BE2C (cell line): ENCODE measurements at regions not wholly inside any gene's neighbourhood (a gene's known extent, or its start where the extent isn't known, plus 50 kb on each side); places are given as distances from the start of the nearest gene placed in this dataset.

ENCODE experiments used
- DNase-seq: peaks from one replicate; pipeline ENCODE4 v3.0.0-alpha.2; 2020
- H3K27me3 ChIP-seq: fragments of 250-450 bp; sonication (Bioruptor Pico); 2 replicates; pipeline ENCODE4 v1.5.1; 2020; ENCODE audit warnings: mild to moderate bottlenecking
- H3K36me3 ChIP-seq: fragments of 250-450 bp; sonication (Bioruptor Pico); 2 replicates; pipeline ENCODE4 v1.5.1; 2020; ENCODE audit warnings: mild to moderate bottlenecking
- H3K4me1 ChIP-seq: fragments of 250-450 bp; sonication (Bioruptor Pico); 2 replicates; pipeline ENCODE4 v1.5.1; 2020
- H3K4me3 ChIP-seq: 2 replicates; pipeline ENCODE4 v1.5.1; 2011; ENCODE audit warnings: low read depth, low read length
- H3K9me3 ChIP-seq: fragments of 250-450 bp; sonication (Bioruptor Pico); 2 replicates; pipeline ENCODE4 v1.5.1; 2020
- TF ChIP-seq, protein P1 (sequence below): IDR thresholded peaks from 2 replicates; pipeline ENCODE4 v1.5.1; 2012; ENCODE audit warnings: mild to moderate bottlenecking, low read depth, low read length

DNA sequence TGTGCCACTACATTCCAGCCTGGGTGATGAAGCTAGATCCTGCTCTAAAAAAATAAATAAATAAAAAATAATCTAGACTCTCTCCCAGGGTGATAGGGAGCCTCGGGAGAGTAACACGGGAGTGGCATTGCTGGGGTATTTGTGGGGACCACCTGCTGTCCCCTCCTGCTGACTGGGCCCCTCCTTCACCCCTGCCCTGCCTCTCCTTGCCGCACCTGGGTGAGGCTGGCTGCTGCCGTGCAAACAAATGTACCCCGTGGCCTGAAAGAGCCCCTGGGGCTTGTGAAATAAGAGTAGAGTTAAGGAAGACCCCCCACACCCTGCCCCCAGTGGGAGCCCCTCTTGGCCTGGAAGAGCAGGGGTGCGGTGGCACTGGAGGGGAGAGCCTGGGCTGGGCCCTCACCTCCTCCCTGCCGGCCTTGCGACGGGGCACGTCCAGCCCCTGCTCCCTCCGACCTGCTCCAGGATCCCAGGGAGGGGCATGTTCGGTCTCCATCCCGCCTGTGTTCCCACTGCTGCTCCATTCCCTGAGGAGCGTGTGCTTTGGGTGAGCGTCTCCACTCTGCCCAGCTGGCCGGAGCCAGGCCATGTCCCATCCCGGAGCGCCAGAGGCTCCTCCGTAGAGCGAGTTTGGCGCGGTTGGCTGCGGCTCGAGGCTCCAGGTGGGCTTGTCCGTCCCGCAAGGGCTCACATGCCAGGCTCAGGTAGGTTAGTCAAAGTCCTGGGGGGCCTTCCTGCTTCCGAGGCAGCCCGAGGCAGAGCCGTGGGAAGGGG is 75.0 kb upstream of the RNU6ATAC start:
- Histone ChIP-seq H3K9me3 (no peaks in the 10 kb centered on the region), H3K4me1 (no peaks in the 10 kb centered on the region), H3K4me3 (no peak overlapping the region), H3K36me3 (no peaks in the 10 kb centered on the region), H3K27me3 (no peaks in the 10 kb centered on the region)
- TF ChIP-seq, protein P1, sequence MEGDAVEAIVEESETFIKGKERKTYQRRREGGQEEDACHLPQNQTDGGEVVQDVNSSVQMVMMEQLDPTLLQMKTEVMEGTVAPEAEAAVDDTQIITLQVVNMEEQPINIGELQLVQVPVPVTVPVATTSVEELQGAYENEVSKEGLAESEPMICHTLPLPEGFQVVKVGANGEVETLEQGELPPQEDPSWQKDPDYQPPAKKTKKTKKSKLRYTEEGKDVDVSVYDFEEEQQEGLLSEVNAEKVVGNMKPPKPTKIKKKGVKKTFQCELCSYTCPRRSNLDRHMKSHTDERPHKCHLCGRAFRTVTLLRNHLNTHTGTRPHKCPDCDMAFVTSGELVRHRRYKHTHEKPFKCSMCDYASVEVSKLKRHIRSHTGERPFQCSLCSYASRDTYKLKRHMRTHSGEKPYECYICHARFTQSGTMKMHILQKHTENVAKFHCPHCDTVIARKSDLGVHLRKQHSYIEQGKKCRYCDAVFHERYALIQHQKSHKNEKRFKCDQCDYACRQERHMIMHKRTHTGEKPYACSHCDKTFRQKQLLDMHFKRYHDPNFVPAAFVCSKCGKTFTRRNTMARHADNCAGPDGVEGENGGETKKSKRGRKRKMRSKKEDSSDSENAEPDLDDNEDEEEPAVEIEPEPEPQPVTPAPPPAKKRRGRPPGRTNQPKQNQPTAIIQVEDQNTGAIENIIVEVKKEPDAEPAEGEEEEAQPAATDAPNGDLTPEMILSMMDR, result no peak
- no peak for DNase-seq

DNA sequence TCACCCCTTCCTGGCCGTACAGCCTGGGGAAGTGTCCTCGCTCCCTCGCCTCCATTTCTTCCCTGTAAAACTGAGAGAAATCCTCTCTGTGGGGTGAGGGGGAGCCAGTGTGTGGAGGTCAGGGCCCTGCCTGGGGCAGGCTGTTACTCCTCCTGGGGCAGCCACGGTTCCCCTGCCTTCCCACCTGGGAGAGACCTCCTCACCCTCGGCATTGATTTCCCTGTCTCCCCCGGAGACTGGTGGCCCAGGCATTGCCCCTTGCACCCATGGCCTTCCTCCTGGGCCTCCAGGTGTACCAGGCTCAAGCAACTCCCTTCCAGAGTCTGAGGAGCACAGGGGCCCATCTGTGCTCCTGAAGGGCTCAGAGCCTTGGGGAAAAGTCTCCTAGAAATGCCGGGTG is 75.6 kb upstream of the RNU6ATAC start:
- Histone ChIP-seq H3K9me3 (no peaks in the 10 kb centered on the region), H3K36me3 (no peaks in the 10 kb centered on the region), H3K27me3 (no peaks in the 10 kb centered on the region), H3K4me1 (no peaks in the 10 kb centered on the region), H3K4me3 (no peak overlapping the region)
- DNase-seq, result no peak
- TF ChIP-seq, protein P1, result no peak

DNA sequence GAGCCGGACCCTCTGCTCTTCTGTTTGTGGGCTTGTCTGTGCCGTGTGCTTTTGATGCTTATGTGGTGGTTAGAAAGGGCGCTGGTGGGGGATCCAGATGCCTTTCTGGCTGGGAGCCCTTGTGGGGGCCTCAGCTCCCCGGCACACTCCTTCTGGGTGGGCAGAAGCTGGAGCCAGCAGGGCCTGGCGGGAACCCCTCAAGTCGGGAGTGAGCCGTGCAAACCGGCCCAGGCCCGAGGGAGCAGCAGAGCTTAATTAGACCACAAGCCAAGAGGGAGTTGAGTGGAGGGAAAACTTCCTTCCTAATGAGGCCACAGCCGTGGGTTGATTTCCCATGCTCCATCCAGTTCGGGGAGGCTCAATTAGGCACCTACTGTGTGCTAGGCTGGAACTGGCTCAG is 76.0 kb upstream of the RNU6ATAC start:
- Histone ChIP-seq H3K9me3 (no peaks in the 10 kb centered on the region), H3K4me3 (no peak overlapping the region), H3K27me3 (no peaks in the 10 kb centered on the region), H3K36me3 (no peaks in the 10 kb centered on the region), H3K4me1 (no peaks in the 10 kb centered on the region)
- DNase-seq, result no peak
- TF ChIP-seq, protein P1, result no peak

DNA sequence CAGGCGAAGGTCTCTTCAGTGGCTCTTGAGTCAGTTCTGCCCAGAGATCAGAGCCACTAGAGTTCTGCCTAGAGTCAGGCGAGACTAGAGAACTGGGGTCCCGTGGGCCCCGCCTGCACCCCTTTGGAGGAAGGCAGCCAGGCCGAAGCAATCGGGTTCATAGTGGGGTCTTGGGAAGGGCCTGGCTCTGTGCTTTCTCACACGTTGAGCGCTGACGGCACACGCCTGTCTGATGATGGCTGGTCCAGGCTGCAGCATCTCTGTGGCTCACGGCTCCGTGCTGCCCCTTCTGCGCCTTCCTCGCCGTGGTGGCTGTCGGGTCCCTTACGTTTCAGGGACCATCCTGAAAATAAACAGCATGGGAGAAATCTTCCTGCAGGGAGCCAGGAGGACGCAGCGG is 78.3 kb upstream of the RNU6ATAC start:
- TF ChIP-seq, protein P1, result no peak
- H3K4me1 ChIP-seq, result no peaks in the 10 kb centered on the region

DNA sequence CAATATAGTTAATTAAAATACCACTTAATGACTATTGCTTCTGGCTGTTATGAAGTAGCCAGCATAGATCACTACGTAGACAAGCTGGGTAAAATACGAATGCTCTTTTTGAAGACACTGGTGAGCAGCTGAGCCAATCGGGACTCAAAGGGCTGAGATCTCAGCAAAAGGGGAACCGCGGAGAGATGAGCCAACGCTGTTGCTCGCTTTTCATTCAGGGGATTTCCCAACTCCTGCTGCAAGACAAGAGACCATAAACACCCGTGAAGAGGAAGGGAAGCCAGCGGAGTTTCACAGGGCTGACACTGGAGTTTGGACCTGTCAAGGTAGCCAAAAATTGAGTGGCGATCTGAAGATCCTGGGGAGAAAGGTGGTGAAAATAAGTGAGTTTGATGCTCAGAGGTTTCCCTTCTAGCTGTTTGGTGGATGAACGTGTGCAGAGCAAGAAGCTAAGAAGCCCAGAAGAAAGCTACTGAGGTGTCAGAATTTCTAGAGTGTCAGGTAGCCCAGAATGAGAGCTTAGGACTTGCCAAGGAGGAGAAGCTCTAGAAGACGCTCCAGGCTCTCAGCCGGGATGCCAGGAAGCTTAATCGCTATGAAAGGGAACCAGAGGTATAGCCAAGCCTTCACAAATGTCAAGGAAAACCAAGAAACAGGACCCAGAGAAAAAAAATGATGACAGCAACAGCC is 79.6 kb upstream of the RNU6ATAC start:
- no peaks in the 10 kb centered on the region for H3K36me3 ChIP-seq
- DNase-seq, result no peak
- H3K9me3 ChIP-seq, result no peaks in the 10 kb centered on the region
- H3K27me3 ChIP-seq, result no peaks in the 10 kb centered on the region
- no peak overlapping the region for H3K4me3 ChIP-seq
- TF ChIP-seq, protein P1, result no peak
- no peaks in the 10 kb centered on the region for H3K4me1 ChIP-seq

More for the DNA sequence above, 78.3 kb upstream of the RNU6ATAC start:
- H3K4me3 ChIP-seq, result no peak overlapping the region
- H3K9me3 ChIP-seq, result no peaks in the 10 kb centered on the region
- H3K27me3 ChIP-seq, result no peaks in the 10 kb centered on the region
- no peaks in the 10 kb centered on the region for H3K36me3 ChIP-seq
- no peak for DNase-seq

DNA sequence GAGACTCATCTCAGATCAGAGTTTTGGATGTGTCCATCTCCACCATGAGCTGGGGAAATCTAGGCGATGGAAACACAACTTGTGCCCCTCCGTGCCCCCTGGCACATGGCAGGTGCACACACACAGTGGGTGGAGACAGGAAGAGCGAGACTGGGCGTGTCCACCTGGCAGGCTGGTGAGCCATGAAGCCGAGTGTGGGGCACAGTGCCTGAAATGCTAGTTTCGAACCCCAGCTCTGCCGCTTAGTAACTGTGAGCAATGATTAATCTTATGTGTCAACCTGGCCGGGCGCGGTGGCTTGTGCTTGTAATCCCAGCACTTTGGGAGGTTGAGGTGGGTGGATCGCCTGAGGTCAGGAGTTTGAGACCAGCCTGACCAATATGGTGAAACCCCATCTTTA is 80.8 kb upstream of the RNU6ATAC start:
- no peak overlapping the region for H3K4me3 ChIP-seq
- no peaks in the 10 kb centered on the region for H3K27me3 ChIP-seq
- H3K4me1 ChIP-seq, result no peaks in the 10 kb centered on the region
- H3K9me3 ChIP-seq, result no peaks in the 10 kb centered on the region
- no peak for DNase-seq
- no peaks in the 10 kb centered on the region for H3K36me3 ChIP-seq
- TF ChIP-seq, protein P1, result no peak
